Glutamatergic neuron (in vitro differentiated cells): ENCODE measurements at regions not wholly inside any gene's neighbourhood (a gene's known extent, or its start where the extent isn't known, plus 50 kb on each side); places are given as distances from the start of the nearest gene placed in this dataset.

Experiments used
- DNase-seq: peaks from one replicate; pipeline ENCODE4 v3.0.0; 2022
- H3K27ac Mint-ChIP-seq: one replicate; pipeline ENCODE4 v1.8.0; 2020; ENCODE audit warnings: mild to moderate bottlenecking, mixed read lengths, inconsistent platforms; ENCODE audit not compliant: unreplicated experiment
- H3K27me3 Mint-ChIP-seq: one replicate; pipeline ENCODE4 v1.8.0; 2020; ENCODE audit warnings: mild to moderate bottlenecking, moderate library complexity, mixed read lengths, inconsistent platforms; ENCODE audit not compliant: unreplicated experiment
- H3K36me3 Mint-ChIP-seq: one replicate; pipeline ENCODE4 v1.8.0; 2020; ENCODE audit warnings: mild to moderate bottlenecking, mixed read lengths, inconsistent platforms; ENCODE audit not compliant: unreplicated experiment
- H3K4me1 Mint-ChIP-seq: one replicate; pipeline ENCODE4 v1.8.0; 2020; ENCODE audit warnings: mild to moderate bottlenecking, low read depth, mixed read lengths, inconsistent platforms; ENCODE audit not compliant: unreplicated experiment
- H3K4me3 Mint-ChIP-seq: one replicate; pipeline ENCODE4 v1.8.0; 2020; ENCODE audit warnings: mild to moderate bottlenecking, mixed read lengths, inconsistent platforms; ENCODE audit not compliant: unreplicated experiment
- H3K9me3 Mint-ChIP-seq: one replicate; pipeline ENCODE4 v1.8.0; 2020; ENCODE audit warnings: mild to moderate bottlenecking, moderate library complexity, mixed read lengths, inconsistent platforms; ENCODE audit not compliant: unreplicated experiment
- CTCF ChIP-seq: fragments of 200-600 bp; sonication (generic); IDR thresholded peaks from one replicate; pipeline ENCODE4 v1.5.0; 2021; ENCODE audit not compliant: partially characterized antibody, unreplicated experiment

- H3K9me3 Mint-ChIP-seq, result peaks cover 1% of the 10 kb centered on the region
- no peak for TF ChIP-seq CTCF
- H3K4me3 Mint-ChIP-seq, result no peak overlapping the region
- peaks cover 6% of the 10 kb centered on the region for H3K4me1 Mint-ChIP-seq
- no peak overlapping the region for H3K27ac Mint-ChIP-seq
- H3K36me3 Mint-ChIP-seq, result peaks cover 11% of the 10 kb centered on the region
- peaks cover 2% of the 10 kb centered on the region for H3K27me3 Mint-ChIP-seq
- DNase-seq, result no peak
These were observed 51.6 kb upstream of the CREB5 start for GRCh38 chr7:28360739-28361138.

- TF ChIP-seq CTCF, result no peak
- peaks cover 1% of the 10 kb centered on the region for H3K9me3 Mint-ChIP-seq
- H3K4me1 Mint-ChIP-seq, result peaks cover 6% of the 10 kb centered on the region
- H3K27me3 Mint-ChIP-seq, result peaks cover 2% of the 10 kb centered on the region
- no peak for DNase-seq
- H3K36me3 Mint-ChIP-seq, result peaks cover 11% of the 10 kb centered on the region
- no peak overlapping the region for H3K27ac Mint-ChIP-seq
- H3K4me3 Mint-ChIP-seq, result no peak overlapping the region
These were observed 50.8 kb upstream of the CREB5 start for GRCh38 chr7:28361551-28361950.

- Mint-ChIP-seq H3K27me3 (peaks cover 2% of the 10 kb centered on the region), H3K9me3 (peaks cover under 1% of the 10 kb centered on the region), H3K4me3 (no peak overlapping the region), H3K27ac (no peak overlapping the region), H3K4me1 (peaks cover under 1% of the 10 kb centered on the region), H3K36me3 (peaks cover 11% of the 10 kb centered on the region)
- no peak for TF ChIP-seq CTCF
- no peak for DNase-seq
These were observed 50.1 kb upstream of the CREB5 start for GRCh38 chr7:28362182-28362581.
